Breast epithelium (tissue), 4 donors: ENCODE measurements at regions not wholly inside any gene's neighbourhood (a gene's known extent, or its start where the extent isn't known, plus 50 kb on each side); places are given as distances from the start of the nearest gene placed in this dataset.

Experiments
- DNase-seq, 2 donors: peaks; one replicate each; pipeline ENCODE4 v3.0.0-alpha.2; 2019; ENCODE audit warnings: low spot score in 2 of 2
- H3K27ac ChIP-seq, 2 donors: fragments of 200-600 bp; sonication (generic) in 1 of 2; one replicate each; pipeline ENCODE4 v1.5.1; 2016 to 2019; ENCODE audit warnings: mild to moderate bottlenecking in 1 of 2
- H3K27me3 ChIP-seq, 2 donors: fragments of 200-600 bp; sonication (generic) in 1 of 2; one replicate each; pipeline versions ENCODE4 v1.5.1 to v1.6.0; 2017 to 2019; ENCODE audit warnings: control low read depth in 1 of 2, mild to moderate bottlenecking in 1 of 2
- H3K36me3 ChIP-seq: fragments of 200-600 bp; one replicate; pipeline ENCODE4 v1.5.1; 2019
- H3K4me1 ChIP-seq, 2 donors: fragments of 200-600 bp; sonication (generic); one replicate each; pipeline ENCODE4 v1.5.1; 2016 to 2019; ENCODE audit warnings: control low read depth in 1 of 2
- H3K4me3 ChIP-seq, 3 donors: fragments of 200-600 bp; sonication (generic); 1 replicate in 2 of 3; 2 replicates in 1 of 3; pipeline ENCODE4 v1.5.1; 2016 to 2019; ENCODE audit warnings: mild to moderate bottlenecking in 3 of 3, moderate library complexity in 2 of 3
- H3K9me3 ChIP-seq, 2 donors: fragments of 200-600 bp; sonication (generic) in 1 of 2; one replicate each; pipeline ENCODE4 v1.5.1; 2016 to 2019; ENCODE audit warnings: control low read depth in 1 of 2
- POLR2A ChIP-seq: fragments of 450-650 bp; IDR thresholded peaks from one replicate; pipeline ENCODE4 v1.6.1; 2016; ENCODE audit warnings: antibody characterized with exemption, mild to moderate bottlenecking, moderate library complexity
- POLR2AphosphoS5 ChIP-seq, 3 donors: sonication (generic); formaldehyde crosslinking; IDR thresholded peaks; one replicate each; pipeline ENCODE4 v1.6.1; 2017; ENCODE audit warnings: antibody characterized with exemption in 3 of 3
- intact Hi-C: fragments of 100-400 bp; cut with DNase I; formaldehyde crosslinking; loops from one replicate; pipeline ENCODE4 v1.15.1; 2023; ENCODE audit warnings: low total_unique reads
- TF ChIP-seq, protein P1 (sequence below), 3 donors: fragments of 450-650 bp; IDR thresholded peaks; one replicate each; pipeline ENCODE4 v1.5.1; 2016 to 2017; ENCODE audit warnings: antibody characterized with exemption in 3 of 3, mild to moderate bottlenecking in 3 of 3, moderate library complexity in 3 of 3

GRCh38 chr20:40317156-40317790, 371.8 kb downstream of the MAFB start:
- H3K27ac ChIP-seq = peak overlapping the region; percentile 35 to 38
- DNase-seq = peak; percentile 53 to 62
- TF ChIP-seq POLR2AphosphoS5 (IDR thresholded peaks at IDR 0.05) = peak in 2 of 3 donors; percentile 13 to 14
- TF ChIP-seq, protein P1, sequence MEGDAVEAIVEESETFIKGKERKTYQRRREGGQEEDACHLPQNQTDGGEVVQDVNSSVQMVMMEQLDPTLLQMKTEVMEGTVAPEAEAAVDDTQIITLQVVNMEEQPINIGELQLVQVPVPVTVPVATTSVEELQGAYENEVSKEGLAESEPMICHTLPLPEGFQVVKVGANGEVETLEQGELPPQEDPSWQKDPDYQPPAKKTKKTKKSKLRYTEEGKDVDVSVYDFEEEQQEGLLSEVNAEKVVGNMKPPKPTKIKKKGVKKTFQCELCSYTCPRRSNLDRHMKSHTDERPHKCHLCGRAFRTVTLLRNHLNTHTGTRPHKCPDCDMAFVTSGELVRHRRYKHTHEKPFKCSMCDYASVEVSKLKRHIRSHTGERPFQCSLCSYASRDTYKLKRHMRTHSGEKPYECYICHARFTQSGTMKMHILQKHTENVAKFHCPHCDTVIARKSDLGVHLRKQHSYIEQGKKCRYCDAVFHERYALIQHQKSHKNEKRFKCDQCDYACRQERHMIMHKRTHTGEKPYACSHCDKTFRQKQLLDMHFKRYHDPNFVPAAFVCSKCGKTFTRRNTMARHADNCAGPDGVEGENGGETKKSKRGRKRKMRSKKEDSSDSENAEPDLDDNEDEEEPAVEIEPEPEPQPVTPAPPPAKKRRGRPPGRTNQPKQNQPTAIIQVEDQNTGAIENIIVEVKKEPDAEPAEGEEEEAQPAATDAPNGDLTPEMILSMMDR (IDR thresholded peaks at IDR 0.05) = no peak

GRCh38 chr20:40314278-40314677, 374.8 kb downstream of the MAFB start:
- peaks cover 0 to 4% of the 10 kb centered on the region in 2 donors for H3K4me1 ChIP-seq
- TF ChIP-seq POLR2AphosphoS5 (IDR thresholded peaks at IDR 0.05) (peak in 1 of 3 donors; percentile 36), POLR2A (no peak)
- H3K36me3 ChIP-seq = no peaks in the 10 kb centered on the region
- peak overlapping the region; percentile 62 to 70 for H3K27ac ChIP-seq
- intact Hi-C loops = no loop called here
- no peaks in the 10 kb centered on the region for H3K27me3 ChIP-seq
- H3K9me3 ChIP-seq = no peaks in the 10 kb centered on the region
- no peak overlapping the region for H3K4me3 ChIP-seq
- DNase-seq = no peak

More at GRCh38 chr20:40317156-40317790, 371.8 kb downstream of the MAFB start:
- H3K4me1 ChIP-seq = peaks cover 0 to 4% of the 10 kb centered on the region in 2 donors
- intact Hi-C loops = no loop called here
- H3K4me3 ChIP-seq = no peak overlapping the region
- no peaks in the 10 kb centered on the region for H3K36me3 ChIP-seq
- H3K27me3 ChIP-seq = no peaks in the 10 kb centered on the region
- no peaks in the 10 kb centered on the region for H3K9me3 ChIP-seq

GRCh38 chr20:40313730-40314129, 375.3 kb downstream of the MAFB start:
- no peaks in the 10 kb centered on the region for H3K36me3 ChIP-seq
- H3K4me3 ChIP-seq = no peak overlapping the region
- intact Hi-C loops = no loop called here
- no peaks in the 10 kb centered on the region for H3K27me3 ChIP-seq
- H3K4me1 ChIP-seq = peaks cover 0 to 4% of the 10 kb centered on the region in 2 donors
- TF ChIP-seq POLR2AphosphoS5 (IDR thresholded peaks at IDR 0.05) (no peak), POLR2A (no peak)
- TF ChIP-seq, protein P1 (IDR thresholded peaks at IDR 0.05) = no peak
- DNase-seq = no peak
- H3K27ac ChIP-seq = peak overlapping the region; percentile 62 to 70
- no peaks in the 10 kb centered on the region for H3K9me3 ChIP-seq

GRCh38 chr20:40309731-40310130, 379.3 kb downstream of the MAFB start:
- H3K27ac ChIP-seq = no peak overlapping the region
- H3K9me3 ChIP-seq = no peaks in the 10 kb centered on the region
- peaks cover 0 to 2% of the 10 kb centered on the region in 2 donors for H3K4me1 ChIP-seq
- no peak for DNase-seq
- intact Hi-C loops = no loop called here
- no peak overlapping the region for H3K4me3 ChIP-seq
- H3K36me3 ChIP-seq = no peaks in the 10 kb centered on the region
- H3K27me3 ChIP-seq = no peaks in the 10 kb centered on the region
- TF ChIP-seq POLR2AphosphoS5 (IDR thresholded peaks at IDR 0.05) = no peak
- TF ChIP-seq, protein P1 (IDR thresholded peaks at IDR 0.05) = no peak

DNA sequence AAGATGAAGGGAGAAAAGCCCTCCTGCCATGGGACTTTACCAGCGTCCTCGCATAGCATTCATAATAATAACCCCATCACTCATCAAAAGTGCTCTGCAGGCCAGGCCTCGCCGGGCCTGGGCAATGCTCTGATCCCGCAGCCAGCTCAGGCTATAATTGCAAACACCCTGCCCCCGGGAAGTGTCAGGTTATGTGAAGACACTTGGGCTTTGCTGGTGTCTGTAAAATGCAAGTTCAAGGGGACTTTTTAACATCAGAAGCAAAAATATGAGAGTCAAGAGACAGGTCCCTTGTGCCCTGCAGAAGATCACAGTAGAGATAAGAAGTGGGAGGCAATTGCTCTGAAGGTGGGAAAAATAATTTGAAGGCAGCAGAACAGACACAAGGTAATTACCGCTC, 381.0 kb downstream of the MAFB start:
- H3K27ac ChIP-seq = no peak overlapping the region
- H3K4me3 ChIP-seq = no peak overlapping the region
- no peaks in the 10 kb centered on the region for H3K9me3 ChIP-seq
- no peaks in the 10 kb centered on the region for H3K36me3 ChIP-seq
- intact Hi-C loops = no loop called here
- no peaks in the 10 kb centered on the region for H3K27me3 ChIP-seq
- TF ChIP-seq POLR2AphosphoS5 (IDR thresholded peaks at IDR 0.05) = no peak
- TF ChIP-seq, protein P1 (IDR thresholded peaks at IDR 0.05) = no peak
- no peak for TF ChIP-seq POLR2A
- H3K4me1 ChIP-seq = no peaks in the 10 kb centered on the region
- no peak for DNase-seq
